ENCODE measurements at regions not wholly inside any gene's neighbourhood (a gene's known extent, or its start where the extent isn't known, plus 50 kb on each side); places are given as distances from the start of the nearest gene placed in this dataset.

DNA sequence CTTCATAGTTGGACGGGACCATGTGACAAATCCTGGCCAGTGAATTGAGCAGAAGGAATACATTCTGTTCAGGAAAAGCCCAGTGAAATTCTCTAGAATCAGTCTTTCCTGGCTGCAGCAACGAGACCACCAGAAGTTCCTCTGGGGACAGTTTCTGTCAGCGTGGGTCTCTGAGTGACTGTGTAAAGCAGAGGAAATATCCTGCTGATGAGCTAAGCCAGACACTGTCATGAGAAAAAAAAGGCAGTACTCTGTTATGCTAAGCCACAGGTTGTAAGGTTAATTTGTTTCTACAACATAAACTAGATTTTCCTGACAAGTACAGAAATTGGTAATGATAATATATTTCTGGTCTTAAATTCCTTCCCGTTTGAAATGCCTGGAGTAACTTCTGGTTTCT, 664.4 kb downstream of the LMO4 start:
- no peaks in the 10 kb centered on the region for H3K27me3 ChIP-seq (ENCODE audit: control insufficient read depth, insufficient read depth, low read length)
- H3K4me3 ChIP-seq (ENCODE audit: low read depth in 2 of 2, low read length in 2 of 2): no peak overlapping the region
- ChIA-PET CTCF (no interaction called here), POLR2A (no interaction called here)
- no peaks in the 10 kb centered on the region for H3K4me1 ChIP-seq (ENCODE audit: control insufficient read depth, insufficient read depth, low read length)
- no peaks in the 10 kb centered on the region for H3K9me3 ChIP-seq (ENCODE audit: control insufficient read depth, insufficient read depth, low read depth, low read length)
- intact Hi-C loops (cut with micrococcal nuclease; ENCODE audit: unreplicated experiment) (no loop called here), in situ Hi-C loops (cut with HindIII; ENCODE audit: low pct_unique_long_range_greater_than_20kb, low sequenced_read_pairs) (no loop called here)
- H3K36me3 ChIP-seq (ENCODE audit: control insufficient read depth, insufficient read depth, low read length): no peaks in the 10 kb centered on the region
- ATAC-seq (no peak), DNase-seq (ENCODE audit: low read depth, low spot score) (no peak)
- no TSS peak for BruUV-seq (replicated peaks)
- TF ChIP-seq, protein P1, sequence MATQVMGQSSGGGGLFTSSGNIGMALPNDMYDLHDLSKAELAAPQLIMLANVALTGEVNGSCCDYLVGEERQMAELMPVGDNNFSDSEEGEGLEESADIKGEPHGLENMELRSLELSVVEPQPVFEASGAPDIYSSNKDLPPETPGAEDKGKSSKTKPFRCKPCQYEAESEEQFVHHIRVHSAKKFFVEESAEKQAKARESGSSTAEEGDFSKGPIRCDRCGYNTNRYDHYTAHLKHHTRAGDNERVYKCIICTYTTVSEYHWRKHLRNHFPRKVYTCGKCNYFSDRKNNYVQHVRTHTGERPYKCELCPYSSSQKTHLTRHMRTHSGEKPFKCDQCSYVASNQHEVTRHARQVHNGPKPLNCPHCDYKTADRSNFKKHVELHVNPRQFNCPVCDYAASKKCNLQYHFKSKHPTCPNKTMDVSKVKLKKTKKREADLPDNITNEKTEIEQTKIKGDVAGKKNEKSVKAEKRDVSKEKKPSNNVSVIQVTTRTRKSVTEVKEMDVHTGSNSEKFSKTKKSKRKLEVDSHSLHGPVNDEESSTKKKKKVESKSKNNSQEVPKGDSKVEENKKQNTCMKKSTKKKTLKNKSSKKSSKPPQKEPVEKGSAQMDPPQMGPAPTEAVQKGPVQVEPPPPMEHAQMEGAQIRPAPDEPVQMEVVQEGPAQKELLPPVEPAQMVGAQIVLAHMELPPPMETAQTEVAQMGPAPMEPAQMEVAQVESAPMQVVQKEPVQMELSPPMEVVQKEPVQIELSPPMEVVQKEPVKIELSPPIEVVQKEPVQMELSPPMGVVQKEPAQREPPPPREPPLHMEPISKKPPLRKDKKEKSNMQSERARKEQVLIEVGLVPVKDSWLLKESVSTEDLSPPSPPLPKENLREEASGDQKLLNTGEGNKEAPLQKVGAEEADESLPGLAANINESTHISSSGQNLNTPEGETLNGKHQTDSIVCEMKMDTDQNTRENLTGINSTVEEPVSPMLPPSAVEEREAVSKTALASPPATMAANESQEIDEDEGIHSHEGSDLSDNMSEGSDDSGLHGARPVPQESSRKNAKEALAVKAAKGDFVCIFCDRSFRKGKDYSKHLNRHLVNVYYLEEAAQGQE (IDR thresholded peaks at IDR 0.05; ENCODE audit: insufficient read depth in 1 of 2, low read depth in 2 of 2, low read length in 1 of 2): no peak
- TF ChIP-seq SIN3A (IDR thresholded peaks at IDR 0.05; ENCODE audit: borderline replicate concordance, insufficient read depth, low read depth, low read length) (no peak), TCF7L2 (IDR thresholded peaks at IDR 0.05; ENCODE audit: low read depth, low read length) (no peak), POLR2AphosphoS5 (IDR thresholded peaks at IDR 0.05; ENCODE audit: low read depth, low read length) (no peak)
- TF ChIP-seq, protein P2, sequence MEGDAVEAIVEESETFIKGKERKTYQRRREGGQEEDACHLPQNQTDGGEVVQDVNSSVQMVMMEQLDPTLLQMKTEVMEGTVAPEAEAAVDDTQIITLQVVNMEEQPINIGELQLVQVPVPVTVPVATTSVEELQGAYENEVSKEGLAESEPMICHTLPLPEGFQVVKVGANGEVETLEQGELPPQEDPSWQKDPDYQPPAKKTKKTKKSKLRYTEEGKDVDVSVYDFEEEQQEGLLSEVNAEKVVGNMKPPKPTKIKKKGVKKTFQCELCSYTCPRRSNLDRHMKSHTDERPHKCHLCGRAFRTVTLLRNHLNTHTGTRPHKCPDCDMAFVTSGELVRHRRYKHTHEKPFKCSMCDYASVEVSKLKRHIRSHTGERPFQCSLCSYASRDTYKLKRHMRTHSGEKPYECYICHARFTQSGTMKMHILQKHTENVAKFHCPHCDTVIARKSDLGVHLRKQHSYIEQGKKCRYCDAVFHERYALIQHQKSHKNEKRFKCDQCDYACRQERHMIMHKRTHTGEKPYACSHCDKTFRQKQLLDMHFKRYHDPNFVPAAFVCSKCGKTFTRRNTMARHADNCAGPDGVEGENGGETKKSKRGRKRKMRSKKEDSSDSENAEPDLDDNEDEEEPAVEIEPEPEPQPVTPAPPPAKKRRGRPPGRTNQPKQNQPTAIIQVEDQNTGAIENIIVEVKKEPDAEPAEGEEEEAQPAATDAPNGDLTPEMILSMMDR (IDR thresholded peaks at IDR 0.05): no peak
- no peak overlapping the region for H3K27ac ChIP-seq (ENCODE audit: low read length)

DNA sequence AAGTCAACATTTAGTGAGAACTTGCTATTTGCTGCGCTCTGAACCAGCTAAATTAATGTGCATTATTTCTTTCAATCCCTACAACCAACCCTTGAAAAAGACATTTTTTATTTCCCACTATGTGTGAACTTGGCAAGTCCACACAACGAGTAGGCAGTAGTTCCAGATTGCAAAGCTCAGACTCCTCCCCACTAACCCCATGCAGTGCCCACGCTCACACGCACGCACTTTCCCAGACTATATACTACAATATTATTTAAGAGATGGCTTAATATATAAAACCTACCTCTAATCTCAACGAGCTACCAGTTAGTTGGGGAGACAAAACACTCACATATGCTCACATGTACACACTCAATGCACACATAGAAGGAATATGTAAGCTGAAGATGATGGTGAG, 671.2 kb downstream of the LMO4 start:
- no peaks in the 10 kb centered on the region for H3K36me3 ChIP-seq (ENCODE audit: control insufficient read depth, insufficient read depth, low read length)
- in situ Hi-C loops (cut with HindIII; ENCODE audit: low pct_unique_long_range_greater_than_20kb, low sequenced_read_pairs) (no loop called here), intact Hi-C loops (cut with micrococcal nuclease; ENCODE audit: unreplicated experiment) (no loop called here)
- H3K4me3 ChIP-seq (ENCODE audit: low read depth in 2 of 2, low read length in 2 of 2): no peak overlapping the region
- H3K4me1 ChIP-seq (ENCODE audit: control insufficient read depth, insufficient read depth, low read length): no peaks in the 10 kb centered on the region
- no peak for ATAC-seq
- CTCF ChIA-PET: no interaction called here
- no peaks in the 10 kb centered on the region for H3K27me3 ChIP-seq (ENCODE audit: control insufficient read depth, insufficient read depth, low read length)
- TF ChIP-seq POLR2AphosphoS5 (IDR thresholded peaks at IDR 0.05; ENCODE audit: low read depth, low read length) (no peak), TCF7L2 (IDR thresholded peaks at IDR 0.05; ENCODE audit: low read depth, low read length) (no peak), SIN3A (IDR thresholded peaks at IDR 0.05; ENCODE audit: borderline replicate concordance, insufficient read depth, low read depth, low read length) (no peak)
- TF ChIP-seq, protein P2 (IDR thresholded peaks at IDR 0.05): no peak
- TF ChIP-seq, protein P1 (IDR thresholded peaks at IDR 0.05; ENCODE audit: insufficient read depth in 1 of 2, low read depth in 2 of 2, low read length in 1 of 2): no peak
- H3K27ac ChIP-seq (ENCODE audit: low read length): no peak overlapping the region
- no peak for DNase-seq (ENCODE audit: low read depth, low spot score)
- no TSS peak for BruUV-seq (replicated peaks)
- POLR2A ChIA-PET: no interaction called here
- H3K9me3 ChIP-seq (ENCODE audit: control insufficient read depth, insufficient read depth, low read depth, low read length): no peaks in the 10 kb centered on the region

Data from Panc1 (cell line).